ENCODE measurements at regions not wholly inside any gene's neighbourhood (a gene's known extent, or its start where the extent isn't known, plus 50 kb on each side); places are given as distances from the start of the nearest gene placed in this dataset.

DNA sequence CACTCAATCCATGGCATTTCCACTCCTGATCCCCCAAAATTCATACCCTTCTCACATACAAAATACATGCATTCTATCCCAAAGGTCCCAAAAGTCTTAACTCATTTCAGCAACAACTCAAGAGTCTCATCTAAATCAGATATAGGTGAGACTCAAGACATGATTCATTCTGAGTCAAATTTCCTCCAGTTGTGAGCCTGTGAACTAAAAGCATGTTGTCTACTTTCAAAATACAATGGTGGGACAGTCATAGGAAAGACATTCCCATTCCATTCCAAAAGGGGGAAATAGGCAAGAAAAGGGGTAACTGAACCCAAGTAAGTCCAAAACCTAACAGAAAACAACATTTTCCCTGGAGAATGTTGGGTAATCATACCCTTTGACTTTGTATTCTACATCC, 103.3 kb downstream of the C12orf75 start:
- Histone ChIP-seq H3K9ac (ENCODE audit: insufficient read depth, low read length, poor library complexity, severe bottlenecking) (no peak overlapping the region), H3K4me2 (replicated peaks; ENCODE audit: extremely low read depth, low read length, poor library complexity, severe bottlenecking) (no peak overlapping the region)
- intact Hi-C loops (cut with micrococcal nuclease), result no loop called here

DNA sequence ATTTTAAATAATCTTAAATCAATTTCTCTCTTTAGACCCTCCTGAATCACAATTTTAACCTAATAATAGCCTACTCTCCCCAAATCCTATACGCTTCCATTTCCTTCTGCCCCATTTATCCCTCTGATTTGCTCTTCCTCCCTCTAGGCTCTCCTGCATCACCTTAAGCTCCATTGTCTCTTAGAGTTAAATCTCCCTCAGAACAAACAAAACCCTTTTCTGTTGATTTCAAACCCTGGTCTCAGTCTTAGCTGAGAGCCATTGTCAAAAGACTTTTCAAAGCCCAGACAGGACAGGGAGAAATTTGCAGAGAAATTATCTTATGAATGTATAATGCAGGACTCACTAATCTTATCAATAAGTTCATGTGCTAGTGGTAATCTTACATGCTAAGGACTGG, 106.1 kb downstream of the C12orf75 start:
- H3K27me3 Mint-ChIP-seq (ENCODE audit: low read depth in 3 of 3), result peaks cover 4 to 6% (median 5%) of the 10 kb centered on the region in 3 donors
- no peak overlapping the region for H3K4me2 ChIP-seq (replicated peaks; ENCODE audit: extremely low read depth, low read length, poor library complexity, severe bottlenecking)
- no peak overlapping the region for H3K4me3 Mint-ChIP-seq
- no peaks in the 10 kb centered on the region for H3K36me3 Mint-ChIP-seq
- peaks cover 0 to 2% of the 10 kb centered on the region in 2 donors for H3K27me3 ChIP-seq (ENCODE audit: control insufficient read depth in 2 of 2, insufficient read depth in 2 of 2, low read length in 2 of 2)
- 100% methylated on average over 1 of the region's 1 CpG for WGBS (ENCODE audit: insufficient coverage)
- H3K9ac ChIP-seq (ENCODE audit: insufficient read depth, low read length, poor library complexity, severe bottlenecking), result no peak overlapping the region
- no peak overlapping the region for H3K27ac Mint-ChIP-seq
- no peak overlapping the region for H3K27ac ChIP-seq (ENCODE audit: low read depth in 1 of 2, low read length in 2 of 2)
- H3K9me3 ChIP-seq (replicated peaks in 1 of 2; ENCODE audit: control insufficient read depth in 1 of 2, insufficient read depth in 1 of 2, low read length in 2 of 2), result peaks cover 6 to 7% of the 10 kb centered on the region in 2 donors
- DNase-seq, result no peak
- H2AFZ ChIP-seq (ENCODE audit: insufficient read depth, low read depth, low read length, poor library complexity, severe bottlenecking), result no peak overlapping the region
- no peaks in the 10 kb centered on the region for H3K4me1 Mint-ChIP-seq
- no peak overlapping the region for H3K4me3 ChIP-seq (replicated peaks in 1 of 3; ENCODE audit: low read depth in 2 of 3, low read length in 3 of 3)
- intact Hi-C loops (cut with micrococcal nuclease), result no loop called here
- H4K20me1 ChIP-seq (ENCODE audit: insufficient read depth, low read length), result no peaks in the 10 kb centered on the region
- H3K79me2 ChIP-seq (ENCODE audit: insufficient read depth, low read length), result no peaks in the 10 kb centered on the region
- no peaks in the 10 kb centered on the region for H3K4me1 ChIP-seq (ENCODE audit: control insufficient read depth in 1 of 2, insufficient read depth in 2 of 2, low read length in 2 of 2)
- H3K36me3 ChIP-seq (replicated peaks in 1 of 2; ENCODE audit: control insufficient read depth in 1 of 2, insufficient read depth in 2 of 2, low read length in 2 of 2), result no peaks in the 10 kb centered on the region
- TF ChIP-seq, protein P1, sequence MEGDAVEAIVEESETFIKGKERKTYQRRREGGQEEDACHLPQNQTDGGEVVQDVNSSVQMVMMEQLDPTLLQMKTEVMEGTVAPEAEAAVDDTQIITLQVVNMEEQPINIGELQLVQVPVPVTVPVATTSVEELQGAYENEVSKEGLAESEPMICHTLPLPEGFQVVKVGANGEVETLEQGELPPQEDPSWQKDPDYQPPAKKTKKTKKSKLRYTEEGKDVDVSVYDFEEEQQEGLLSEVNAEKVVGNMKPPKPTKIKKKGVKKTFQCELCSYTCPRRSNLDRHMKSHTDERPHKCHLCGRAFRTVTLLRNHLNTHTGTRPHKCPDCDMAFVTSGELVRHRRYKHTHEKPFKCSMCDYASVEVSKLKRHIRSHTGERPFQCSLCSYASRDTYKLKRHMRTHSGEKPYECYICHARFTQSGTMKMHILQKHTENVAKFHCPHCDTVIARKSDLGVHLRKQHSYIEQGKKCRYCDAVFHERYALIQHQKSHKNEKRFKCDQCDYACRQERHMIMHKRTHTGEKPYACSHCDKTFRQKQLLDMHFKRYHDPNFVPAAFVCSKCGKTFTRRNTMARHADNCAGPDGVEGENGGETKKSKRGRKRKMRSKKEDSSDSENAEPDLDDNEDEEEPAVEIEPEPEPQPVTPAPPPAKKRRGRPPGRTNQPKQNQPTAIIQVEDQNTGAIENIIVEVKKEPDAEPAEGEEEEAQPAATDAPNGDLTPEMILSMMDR (IDR thresholded peaks at IDR 0.05), result no peak
- peaks cover 7 to 25% (median 13%) of the 10 kb centered on the region in 7 donors for H3K9me3 Mint-ChIP-seq

More for the DNA sequence above, 103.3 kb downstream of the C12orf75 start:
- H3K4me1 Mint-ChIP-seq, result no peaks in the 10 kb centered on the region
- Histone ChIP-seq H3K27me3 (ENCODE audit: control insufficient read depth in 2 of 2, insufficient read depth in 2 of 2, low read length in 2 of 2) (peaks cover 2% of the 10 kb centered on the region in 2 donors), H3K27ac (ENCODE audit: low read depth in 1 of 2, low read length in 2 of 2) (no peak overlapping the region), H2AFZ (ENCODE audit: insufficient read depth, low read depth, low read length, poor library complexity, severe bottlenecking) (no peak overlapping the region), H3K4me3 (replicated peaks in 1 of 3; ENCODE audit: low read depth in 2 of 3, low read length in 3 of 3) (no peak overlapping the region), H3K79me2 (ENCODE audit: insufficient read depth, low read length) (no peaks in the 10 kb centered on the region), H3K9me3 (replicated peaks in 1 of 2; ENCODE audit: control insufficient read depth in 1 of 2, insufficient read depth in 1 of 2, low read length in 2 of 2) (peaks cover 4 to 6% of the 10 kb centered on the region in 2 donors), H3K36me3 (replicated peaks in 1 of 2; ENCODE audit: control insufficient read depth in 1 of 2, insufficient read depth in 2 of 2, low read length in 2 of 2) (no peaks in the 10 kb centered on the region), H4K20me1 (ENCODE audit: insufficient read depth, low read length) (no peaks in the 10 kb centered on the region), H3K4me1 (ENCODE audit: control insufficient read depth in 1 of 2, insufficient read depth in 2 of 2, low read length in 2 of 2) (no peaks in the 10 kb centered on the region)
- no peaks in the 10 kb centered on the region for H3K36me3 Mint-ChIP-seq
- no peak overlapping the region for H3K4me3 Mint-ChIP-seq
- no peak for DNase-seq
- H3K9me3 Mint-ChIP-seq, result peaks cover 0 to 10% (median 6%) of the 10 kb centered on the region in 7 donors
- H3K27ac Mint-ChIP-seq, result no peak overlapping the region
- peaks cover 7 to 9% (median 8%) of the 10 kb centered on the region in 3 donors for H3K27me3 Mint-ChIP-seq (ENCODE audit: low read depth in 3 of 3)
- TF ChIP-seq, protein P1 (IDR thresholded peaks at IDR 0.05), result no peak
